Transverse colon (tissue), 4 donors: ENCODE measurements at regions not wholly inside any gene's neighbourhood (a gene's known extent, or its start where the extent isn't known, plus 50 kb on each side); places are given as distances from the start of the nearest gene placed in this dataset.

Source experiments
- DNase-seq: peaks from one replicate; pipeline ENCODE4 v3.0.0-alpha.2; 2019
- H3K27ac ChIP-seq, 4 donors: fragments of 200-600 bp; sonication (generic); 2 replicates each; pipeline ENCODE4 v1.5.1; 2016 to 2018; ENCODE audit warnings: inconsistent platforms in 4 of 4
- H3K27me3 ChIP-seq: fragments of 200-600 bp; sonication (generic); 2 replicates; pipeline ENCODE4 v1.5.1; 2017; ENCODE audit warnings: inconsistent platforms
- H3K36me3 ChIP-seq, 4 donors: fragments of 200-600 bp; sonication (generic); 2 replicates each; pipeline ENCODE4 v1.5.1; 2017 to 2019; ENCODE audit warnings: inconsistent platforms in 4 of 4
- H3K4me1 ChIP-seq, 4 donors: fragments of 200-600 bp; sonication (generic); 2 replicates each; pipeline ENCODE4 v1.5.1; 2017 to 2020; ENCODE audit warnings: inconsistent platforms in 4 of 4
- H3K4me3 ChIP-seq, 4 donors: fragments of 200-600 bp; sonication (generic); 1 replicate in 1 of 4; 2 replicates in 3 of 4; pipeline versions ENCODE4 v1.5.1 to v1.6.1; 2017 to 2019; ENCODE audit warnings: inconsistent platforms in 4 of 4
- H3K9me3 ChIP-seq, 2 donors: fragments of 200-600 bp; sonication (generic); 2 replicates each; pipeline ENCODE4 v1.5.1; 2017 to 2019; ENCODE audit warnings: inconsistent platforms in 2 of 2
- CTCF ChIP-seq, 5 experiments: fragments of 200-600 bp in 3 of 5; fragments of 450-650 bp in 2 of 5; sonication (generic) in 3 of 5; IDR thresholded peaks; 1 replicate in 2 of 5; 2 replicates in 3 of 5; pipeline ENCODE4 v1.5.1; 2016 to 2017; ENCODE audit warnings: antibody characterized with exemption in 5 of 5, inconsistent platforms in 3 of 5, mild to moderate bottlenecking in 2 of 5, moderate library complexity in 1 of 5
- EP300 ChIP-seq: sonication (generic); formaldehyde crosslinking; IDR thresholded peaks from one replicate; pipeline ENCODE4 v1.6.1; 2017; ENCODE audit warnings: antibody characterized with exemption, low read depth
- POLR2A ChIP-seq: fragments of 450-650 bp; IDR thresholded peaks from one replicate; pipeline ENCODE4 v1.6.1; 2016; ENCODE audit warnings: antibody characterized with exemption, mild to moderate bottlenecking, moderate library complexity
- POLR2AphosphoS5 ChIP-seq, 3 donors: sonication (generic); formaldehyde crosslinking; IDR thresholded peaks; one replicate each; pipeline ENCODE4 v1.6.1; 2016; ENCODE audit warnings: antibody characterized with exemption in 3 of 3
- WGBS, 2 donors: methylation state at CpG; one replicate each; pipeline ENCODE4 v1.1.5; 2018; ENCODE audit warnings: low coverage in 1 of 2; 5-methylcytosine and 5-hydroxymethylcytosine counted together
- in situ Hi-C, 4 donors: fragments of 200-750 bp; cut with MboI; loops; one replicate each; pipeline versions ENCODE4 v1.15.0 to v1.15.1; 2017; ENCODE audit warnings: low sequenced_read_pairs in 3 of 4, low pct_ligation_motif_present in 1 of 4, low pct_unique_long_range_greater_than_20kb in 1 of 4
- intact Hi-C: fragments of 100-400 bp; cut with DNase I; formaldehyde crosslinking; loops from one replicate; pipeline ENCODE4 v1.15.1; 2023; ENCODE audit warnings: low total_unique reads

- Histone ChIP-seq H3K4me3 (no peak overlapping the region), H3K9me3 (no peaks in the 10 kb centered on the region), H3K27me3 (no peaks in the 10 kb centered on the region), H3K4me1 (no peaks in the 10 kb centered on the region), H3K27ac (no peak overlapping the region), H3K36me3 (no peaks in the 10 kb centered on the region)
- intact Hi-C loops, result no loop called here
- no peak for DNase-seq
- in situ Hi-C loops, result loop anchor here (25.0 kb wide), 2 partner anchors 640 to 815 kb away; no protein-coding TSS in a partner anchor
- TF ChIP-seq CTCF (IDR thresholded peaks at IDR 0.05), result no peak
- no peak for TF ChIP-seq POLR2AphosphoS5 (IDR thresholded peaks at IDR 0.05)
- TF ChIP-seq EP300, result no peak
- TF ChIP-seq POLR2A, result no peak
- WGBS, 2 donors, result 44 to 71% methylated on average over 4 to 5 of the region's 5 CpGs
These were observed 194.9 kb downstream of the SLC7A11 start for GRCh38 chr4:138047290-138047689.

GRCh38 chr4:138045036-138045435, 197.1 kb downstream of the SLC7A11 start:
- intact Hi-C loops, result no loop called here
- 55% methylated on average over 3 of the region's 3 CpGs; no CpG with 5 or more reads in 1 of the 2 donors for WGBS, 2 donors
- TF ChIP-seq CTCF (IDR thresholded peaks at IDR 0.05) (no peak), POLR2AphosphoS5 (IDR thresholded peaks at IDR 0.05) (no peak), EP300 (no peak), POLR2A (no peak)

GRCh38 chr4:138039010-138039409, 203.1 kb downstream of the SLC7A11 start:
- Histone ChIP-seq H3K4me3 (no peak overlapping the region), H3K27me3 (no peaks in the 10 kb centered on the region), H3K27ac (no peak overlapping the region), H3K36me3 (no peaks in the 10 kb centered on the region), H3K9me3 (no peaks in the 10 kb centered on the region), H3K4me1 (peaks cover 0 to 4% (median 0%) of the 10 kb centered on the region in 4 donors)
- DNase-seq, result no peak
- TF ChIP-seq CTCF (IDR thresholded peaks at IDR 0.05) (no peak), EP300 (no peak), POLR2AphosphoS5 (IDR thresholded peaks at IDR 0.05) (no peak), POLR2A (no peak)
- in situ Hi-C loops (loop anchor here (10.0 to 25.0 kb wide), 5 partner anchors 136 to 823 kb away; no protein-coding TSS in a partner anchor), intact Hi-C loops (loop anchor here (5.0 kb wide), 1 partner anchor 53 kb away; no protein-coding TSS in a partner anchor)
- 69% methylated on average over 2 of the region's 2 CpGs; no CpG with 5 or more reads in 1 of the 2 donors for WGBS, 2 donors

More at GRCh38 chr4:138045036-138045435, 197.1 kb downstream of the SLC7A11 start:
- Histone ChIP-seq H3K9me3 (no peaks in the 10 kb centered on the region), H3K4me1 (no peaks in the 10 kb centered on the region), H3K27me3 (no peaks in the 10 kb centered on the region), H3K36me3 (no peaks in the 10 kb centered on the region), H3K4me3 (no peak overlapping the region), H3K27ac (no peak overlapping the region)
- no peak for DNase-seq
- in situ Hi-C loops, result loop anchor here (25.0 kb wide), 2 partner anchors 642 to 817 kb away; no protein-coding TSS in a partner anchor

GRCh38 chr4:138037696-138038095, 204.5 kb downstream of the SLC7A11 start:
- in situ Hi-C loops, result loop anchor here (10.0 to 25.0 kb wide), 5 partner anchors 137 to 825 kb away; no protein-coding TSS in a partner anchor
- no peak overlapping the region for H3K27ac ChIP-seq
- H3K27me3 ChIP-seq, result no peaks in the 10 kb centered on the region
- no peaks in the 10 kb centered on the region for H3K9me3 ChIP-seq
- no peaks in the 10 kb centered on the region for H3K36me3 ChIP-seq
- peaks cover 0 to 4% (median 0%) of the 10 kb centered on the region in 4 donors for H3K4me1 ChIP-seq
- no peak for TF ChIP-seq POLR2AphosphoS5 (IDR thresholded peaks at IDR 0.05)
- no peak for TF ChIP-seq POLR2A
- TF ChIP-seq EP300, result no peak
- no peak for TF ChIP-seq CTCF (IDR thresholded peaks at IDR 0.05)
- intact Hi-C loops, result loop anchor here (5.0 kb wide), 1 partner anchor 55 kb away; no protein-coding TSS in a partner anchor
- WGBS, 2 donors, result 0 to 51% methylated on average over 1 to 3 of the region's 3 CpGs
- DNase-seq, result no peak
- no peak overlapping the region for H3K4me3 ChIP-seq
